ENCODE measurements at regions not wholly inside any gene's neighbourhood (a gene's known extent, or its start where the extent isn't known, plus 50 kb on each side); places are given as distances from the start of the nearest gene placed in this dataset.

DNA sequence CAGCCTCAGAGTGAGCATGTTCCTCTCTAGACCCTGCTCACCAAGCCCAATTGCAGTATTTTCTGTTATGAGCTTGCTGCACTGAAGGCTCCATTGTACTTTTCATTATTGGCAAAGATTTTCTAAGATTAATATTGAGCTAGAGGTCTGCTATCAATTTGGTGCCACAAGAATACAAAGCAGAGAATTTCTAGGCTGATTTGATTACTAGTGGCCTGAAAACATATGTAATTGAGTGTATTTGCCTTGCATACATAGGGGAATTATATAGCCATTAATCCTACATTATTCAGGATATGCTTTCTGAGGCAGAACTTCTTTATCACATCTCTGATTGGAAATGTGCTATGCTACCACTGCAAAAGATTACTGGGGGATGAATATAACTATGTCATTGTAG lies 322.9 kb upstream of the ZC3H12C start:
- TF ChIP-seq, protein P1, sequence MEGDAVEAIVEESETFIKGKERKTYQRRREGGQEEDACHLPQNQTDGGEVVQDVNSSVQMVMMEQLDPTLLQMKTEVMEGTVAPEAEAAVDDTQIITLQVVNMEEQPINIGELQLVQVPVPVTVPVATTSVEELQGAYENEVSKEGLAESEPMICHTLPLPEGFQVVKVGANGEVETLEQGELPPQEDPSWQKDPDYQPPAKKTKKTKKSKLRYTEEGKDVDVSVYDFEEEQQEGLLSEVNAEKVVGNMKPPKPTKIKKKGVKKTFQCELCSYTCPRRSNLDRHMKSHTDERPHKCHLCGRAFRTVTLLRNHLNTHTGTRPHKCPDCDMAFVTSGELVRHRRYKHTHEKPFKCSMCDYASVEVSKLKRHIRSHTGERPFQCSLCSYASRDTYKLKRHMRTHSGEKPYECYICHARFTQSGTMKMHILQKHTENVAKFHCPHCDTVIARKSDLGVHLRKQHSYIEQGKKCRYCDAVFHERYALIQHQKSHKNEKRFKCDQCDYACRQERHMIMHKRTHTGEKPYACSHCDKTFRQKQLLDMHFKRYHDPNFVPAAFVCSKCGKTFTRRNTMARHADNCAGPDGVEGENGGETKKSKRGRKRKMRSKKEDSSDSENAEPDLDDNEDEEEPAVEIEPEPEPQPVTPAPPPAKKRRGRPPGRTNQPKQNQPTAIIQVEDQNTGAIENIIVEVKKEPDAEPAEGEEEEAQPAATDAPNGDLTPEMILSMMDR (IDR thresholded peaks at IDR 0.05): no peak
- TF ChIP-seq POLR2A (IDR thresholded peaks at IDR 0.05) (no peak), POLR2AphosphoS5 (IDR thresholded peaks at IDR 0.05; ENCODE audit: insufficient read depth in 1 of 2, low read depth in 1 of 2) (no peak)
